HEK293 (cell line): ENCODE measurements at regions not wholly inside any gene's neighbourhood (a gene's known extent, or its start where the extent isn't known, plus 50 kb on each side); places are given as distances from the start of the nearest gene placed in this dataset.

ENCODE experiments used
- CTCF ChIA-PET: fragments of 350-600 bp; formaldehyde crosslinking; extraction: SDS; loops from one replicate; lab custom pipeline; 2021; ENCODE audit warnings: antibody characterized with exemption; lab: Yijun Ruan, JAX
- POLR2A ChIA-PET: fragments of 300-600 bp; formaldehyde crosslinking; extraction: SDS; loops from one replicate; lab custom pipeline; 2020; ENCODE audit warnings: antibody characterized with exemption, inconsistent platforms; lab: Yijun Ruan, JAX
- H3K27ac ChIP-seq: fragments of 200-500 bp; sonication (Bioruptor generic); 2 replicates; pipeline ENCODE4 v1.5.1; 2014; ENCODE audit warnings: low read depth, low read length, control low read depth, inconsistent platforms; ENCODE audit errors: extremely low read depth
- H3K36me3 ChIP-seq, 2 experiments: fragments of 200-500 bp in 1 of 2; sonication (Bioruptor generic) in 1 of 2; 1 replicate in 1 of 2; 2 replicates in 1 of 2; pipeline ENCODE4 v1.5.1; 2014 to 2017; ENCODE audit warnings: inconsistent platforms in 2 of 2, low read length in 2 of 2; ENCODE audit not compliant: control insufficient read depth in 2 of 2, insufficient read depth in 1 of 2
- H3K4me1 ChIP-seq: fragments of 200-500 bp; sonication (Bioruptor generic); 2 replicates; pipeline ENCODE4 v1.5.1; 2014; ENCODE audit warnings: mild to moderate bottlenecking, low read length, inconsistent platforms; ENCODE audit not compliant: control insufficient read depth, insufficient read depth
- H3K4me3 ChIP-seq: 2 replicates; pipeline ENCODE4 v1.5.1; 2011; ENCODE audit warnings: low read depth, mild to moderate bottlenecking, control low read depth, low read length, moderate library complexity
- H3K9me3 ChIP-seq: fragments of 200-500 bp; sonication (Bioruptor generic); 2 replicates; pipeline ENCODE4 v1.5.1; 2014; ENCODE audit warnings: low read depth, low read length, inconsistent platforms; ENCODE audit not compliant: control insufficient read depth, insufficient read depth
- ATF2 ChIP-seq: fragments of 450-650 bp; formaldehyde crosslinking; IDR thresholded peaks from 2 replicates; pipeline ENCODE4 v1.5.1; 2016; ENCODE audit warnings: missing biosample characterization, missing genetic modification characterization, low read depth
- BCL11A ChIP-seq: fragments of 450-650 bp; formaldehyde crosslinking; IDR thresholded peaks from 2 replicates; pipeline ENCODE4 v1.5.1; 2016; ENCODE audit warnings: low read depth, missing biosample characterization, missing genetic modification characterization
- GFI1B ChIP-seq: fragments of 450-650 bp; formaldehyde crosslinking; IDR thresholded peaks from 2 replicates; pipeline ENCODE4 v1.5.1; 2016; ENCODE audit warnings: missing biosample characterization, missing genetic modification characterization
- GLIS1 ChIP-seq: fragments of 450-650 bp; formaldehyde crosslinking; IDR thresholded peaks from 2 replicates; pipeline ENCODE4 v1.5.1; 2016; ENCODE audit warnings: missing biosample characterization, missing genetic modification characterization
- PRDM1 ChIP-seq: fragments of 450-650 bp; formaldehyde crosslinking; IDR thresholded peaks from 2 replicates; pipeline ENCODE4; 2016; ENCODE audit warnings: missing biosample characterization, missing genetic modification characterization
- SCRT2 ChIP-seq: fragments of 450-650 bp; formaldehyde crosslinking; IDR thresholded peaks from 2 replicates; pipeline ENCODE4 v1.5.1; 2016; ENCODE audit warnings: missing biosample characterization, missing genetic modification characterization
- SP7 ChIP-seq: fragments of 450-650 bp; formaldehyde crosslinking; IDR thresholded peaks from 2 replicates; pipeline ENCODE4 v1.5.1; 2016; ENCODE audit warnings: missing biosample characterization, missing genetic modification characterization
- ZBTB17 ChIP-seq: fragments of 450-650 bp; formaldehyde crosslinking; IDR thresholded peaks from 2 replicates; pipeline ENCODE4 v1.5.1; 2016; ENCODE audit warnings: missing biosample characterization, missing genetic modification characterization
- ZNF112 ChIP-seq: fragments of 450-650 bp; formaldehyde crosslinking; IDR thresholded peaks from 2 replicates; pipeline ENCODE4 v1.5.0; 2017; ENCODE audit warnings: missing biosample characterization, missing genetic modification characterization
- ZNF114 ChIP-seq: fragments of 450-650 bp; formaldehyde crosslinking; IDR thresholded peaks from 2 replicates; pipeline ENCODE4 v1.5.0; 2017; ENCODE audit warnings: missing biosample characterization, missing genetic modification characterization
- ZNF121 ChIP-seq: fragments of 450-650 bp; formaldehyde crosslinking; IDR thresholded peaks from 2 replicates; pipeline ENCODE4 v1.5.1; 2016; ENCODE audit warnings: missing biosample characterization, missing genetic modification characterization
- ZNF138 ChIP-seq: fragments of 450-650 bp; formaldehyde crosslinking; IDR thresholded peaks from 2 replicates; pipeline ENCODE4 v1.5.1; 2016; ENCODE audit warnings: missing biosample characterization, missing genetic modification characterization, borderline replicate concordance
- ZNF239 ChIP-seq: fragments of 450-650 bp; formaldehyde crosslinking; IDR thresholded peaks from 2 replicates; pipeline ENCODE4 v1.5.1; 2016; ENCODE audit warnings: missing biosample characterization, missing genetic modification characterization
- ZNF248 ChIP-seq: fragments of 450-650 bp; formaldehyde crosslinking; IDR thresholded peaks from 2 replicates; pipeline ENCODE4 v1.5.1; 2017; ENCODE audit warnings: missing biosample characterization, missing genetic modification characterization
- ZNF341 ChIP-seq: fragments of 450-650 bp; formaldehyde crosslinking; IDR thresholded peaks from 2 replicates; pipeline ENCODE4; 2016; ENCODE audit warnings: low read depth, missing biosample characterization, missing genetic modification characterization
- ZNF362 ChIP-seq: fragments of 450-650 bp; formaldehyde crosslinking; IDR thresholded peaks from 2 replicates; pipeline ENCODE4 v1.5.1; 2016; ENCODE audit warnings: missing biosample characterization, missing genetic modification characterization
- ZNF488 ChIP-seq: fragments of 450-650 bp; formaldehyde crosslinking; IDR thresholded peaks from 2 replicates; pipeline ENCODE4 v1.5.1; 2016; ENCODE audit warnings: missing biosample characterization, missing genetic modification characterization
- ZNF529 ChIP-seq: fragments of 450-650 bp; formaldehyde crosslinking; IDR thresholded peaks from 2 replicates; pipeline ENCODE4 v1.5.1; 2017; ENCODE audit warnings: missing genetic modification characterization, missing biosample characterization; ENCODE audit not compliant: insufficient replicate concordance
- ZNF544 ChIP-seq: fragments of 450-650 bp; formaldehyde crosslinking; IDR thresholded peaks from 2 replicates; pipeline ENCODE4 v1.5.0; 2017; ENCODE audit warnings: missing biosample characterization, missing genetic modification characterization
- ZNF596 ChIP-seq: fragments of 450-650 bp; IDR thresholded peaks from 2 replicates; pipeline ENCODE4 v1.5.0; 2018; ENCODE audit warnings: missing biosample characterization, mild to moderate bottlenecking, missing genetic modification characterization, moderate library complexity
- ZNF624 ChIP-seq: fragments of 450-650 bp; formaldehyde crosslinking; IDR thresholded peaks from 2 replicates; pipeline ENCODE4 v1.5.1; 2017; ENCODE audit warnings: missing biosample characterization, missing genetic modification characterization
- ZNF692 ChIP-seq: fragments of 450-650 bp; formaldehyde crosslinking; IDR thresholded peaks from 2 replicates; pipeline ENCODE4 v1.5.1; 2016; ENCODE audit warnings: missing biosample characterization, missing genetic modification characterization
- ZNF792 ChIP-seq: fragments of 450-650 bp; formaldehyde crosslinking; IDR thresholded peaks from 2 replicates; pipeline ENCODE4 v1.5.1; 2016; ENCODE audit warnings: missing biosample characterization, missing genetic modification characterization
- TF ChIP-seq, protein P1 (sequence below): fragments of 450-650 bp; formaldehyde crosslinking; IDR thresholded peaks from 2 replicates; pipeline ENCODE4 v1.5.1; 2016; ENCODE audit warnings: missing biosample characterization, missing genetic modification characterization, borderline replicate concordance
- TF ChIP-seq, protein P2 (sequence below): fragments of 450-650 bp; formaldehyde crosslinking; IDR thresholded peaks from 2 replicates; pipeline ENCODE4 v1.5.1; 2016; ENCODE audit warnings: missing biosample characterization, missing genetic modification characterization

DNA sequence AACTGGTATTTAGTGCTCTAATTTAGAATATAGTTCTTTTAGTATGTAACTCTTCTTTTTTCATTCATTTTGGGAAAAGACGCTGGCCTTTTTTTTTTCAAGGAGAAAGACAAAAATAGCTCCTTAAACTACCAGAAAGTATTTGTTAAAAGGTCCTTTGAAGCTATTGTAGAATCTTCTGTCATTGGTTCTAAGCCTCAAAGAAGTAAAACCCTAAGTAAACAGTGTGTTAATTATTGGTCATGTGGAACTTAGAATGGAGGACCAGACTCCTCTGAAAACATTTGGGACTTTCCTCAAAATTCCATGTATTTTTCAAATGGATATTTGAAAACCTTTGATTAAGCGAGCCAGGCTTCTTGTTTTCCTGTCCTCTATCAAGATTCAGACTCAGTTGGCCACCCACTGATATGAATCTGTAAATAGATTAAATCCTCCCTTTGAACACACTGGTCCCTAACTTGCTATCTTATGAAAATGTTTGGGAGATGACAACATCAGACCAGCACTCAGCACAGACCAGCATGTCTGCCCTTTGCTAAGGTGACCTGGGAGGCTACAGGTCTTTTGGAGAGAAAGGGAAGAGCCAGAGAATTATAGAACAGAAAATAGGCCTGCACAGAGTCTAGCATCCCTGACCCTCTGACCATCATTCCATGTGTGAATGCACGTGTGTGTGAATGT is 120.3 kb upstream of the GATA6 start:
- ChIA-PET POLR2A (no interaction called here), CTCF (interaction anchor here (0.9 to 1.1 kb wide), 2 partner anchors 60 to 94 kb away, joined by 3 to 4 read pairs; no protein-coding TSS in a partner anchor)
- H3K27ac ChIP-seq = no peak overlapping the region
- no peaks in the 10 kb centered on the region for H3K4me1 ChIP-seq
- no peaks in the 10 kb centered on the region for H3K36me3 ChIP-seq
- H3K9me3 ChIP-seq = no peaks in the 10 kb centered on the region
- H3K4me3 ChIP-seq = no peak overlapping the region
- no peak for TF ChIP-seq ZNF596
- TF ChIP-seq ZNF112 (tag by site-specific recombination) = no peak
- TF ChIP-seq GFI1B (tag by site-specific recombination) = no peak
- no peak for TF ChIP-seq ZNF121 (tag by site-specific recombination)
- TF ChIP-seq, protein P1, sequence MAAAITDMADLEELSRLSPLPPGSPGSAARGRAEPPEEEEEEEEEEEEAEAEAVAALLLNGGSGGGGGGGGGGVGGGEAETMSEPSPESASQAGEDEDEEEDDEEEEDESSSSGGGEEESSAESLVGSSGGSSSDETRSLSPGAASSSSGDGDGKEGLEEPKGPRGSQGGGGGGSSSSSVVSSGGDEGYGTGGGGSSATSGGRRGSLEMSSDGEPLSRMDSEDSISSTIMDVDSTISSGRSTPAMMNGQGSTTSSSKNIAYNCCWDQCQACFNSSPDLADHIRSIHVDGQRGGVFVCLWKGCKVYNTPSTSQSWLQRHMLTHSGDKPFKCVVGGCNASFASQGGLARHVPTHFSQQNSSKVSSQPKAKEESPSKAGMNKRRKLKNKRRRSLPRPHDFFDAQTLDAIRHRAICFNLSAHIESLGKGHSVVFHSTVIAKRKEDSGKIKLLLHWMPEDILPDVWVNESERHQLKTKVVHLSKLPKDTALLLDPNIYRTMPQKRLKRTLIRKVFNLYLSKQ (tag by site-specific recombination) = no peak
- TF ChIP-seq BCL11A (tag by site-specific recombination) = no peak
- TF ChIP-seq SP7 (tag by site-specific recombination) = no peak
- TF ChIP-seq ZNF341 (tag by site-specific recombination) = no peak
- TF ChIP-seq ZNF239 (tag by site-specific recombination) = no peak
- no peak for TF ChIP-seq ZNF792
- TF ChIP-seq SCRT2 (tag by site-specific recombination) = no peak
- TF ChIP-seq ZNF362 = no peak
- no peak for TF ChIP-seq ZBTB17 (tag by site-specific recombination)
- TF ChIP-seq ZNF114 (tag by site-specific recombination) = no peak
- TF ChIP-seq GLIS1 (tag by site-specific recombination) = no peak
- no peak for TF ChIP-seq ZNF488
- TF ChIP-seq ZNF544 (tag by site-specific recombination) = no peak
- no peak for TF ChIP-seq ZNF248
- no peak for TF ChIP-seq PRDM1 (tag by site-specific recombination)

DNA sequence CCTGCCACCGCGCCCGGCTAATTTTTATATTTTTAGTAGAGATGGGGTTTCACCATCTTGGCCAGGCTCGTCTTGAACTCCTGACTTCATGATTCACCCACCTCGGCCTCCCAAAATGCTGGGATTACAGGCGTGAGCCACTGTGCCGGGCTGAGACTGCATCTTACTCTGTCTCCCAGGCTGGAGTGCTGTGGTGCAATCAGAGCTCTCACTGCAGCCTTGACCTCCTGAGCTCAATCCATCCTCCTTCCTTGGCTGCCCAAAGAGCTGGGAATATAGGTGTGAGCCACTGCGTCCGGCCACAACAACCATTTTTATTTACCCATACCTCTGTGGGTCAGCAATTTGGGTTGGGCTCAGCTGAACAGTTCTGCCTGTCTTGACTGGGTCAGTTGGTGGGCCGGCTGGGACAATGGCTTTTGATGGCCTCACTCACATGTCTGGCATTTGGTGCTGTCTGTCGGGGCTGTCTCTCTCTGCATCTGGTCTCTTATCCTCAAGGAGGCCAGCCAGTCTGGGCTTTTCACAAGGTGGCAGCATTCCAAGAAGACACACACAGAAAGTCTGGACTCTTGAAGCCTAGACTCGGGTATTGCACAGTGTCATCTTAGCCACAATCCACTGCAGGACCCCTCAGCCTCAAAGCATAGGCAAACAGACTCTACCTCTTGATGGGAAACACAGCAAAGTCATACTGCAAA is 116.8 kb upstream of the GATA6 start:
- H3K9me3 ChIP-seq = no peaks in the 10 kb centered on the region
- no peaks in the 10 kb centered on the region for H3K36me3 ChIP-seq
- CTCF ChIA-PET = no interaction called here
- no peak overlapping the region for H3K27ac ChIP-seq
- POLR2A ChIA-PET = no interaction called here
- no peak overlapping the region for H3K4me3 ChIP-seq
- H3K4me1 ChIP-seq = no peaks in the 10 kb centered on the region
- TF ChIP-seq, protein P2, sequence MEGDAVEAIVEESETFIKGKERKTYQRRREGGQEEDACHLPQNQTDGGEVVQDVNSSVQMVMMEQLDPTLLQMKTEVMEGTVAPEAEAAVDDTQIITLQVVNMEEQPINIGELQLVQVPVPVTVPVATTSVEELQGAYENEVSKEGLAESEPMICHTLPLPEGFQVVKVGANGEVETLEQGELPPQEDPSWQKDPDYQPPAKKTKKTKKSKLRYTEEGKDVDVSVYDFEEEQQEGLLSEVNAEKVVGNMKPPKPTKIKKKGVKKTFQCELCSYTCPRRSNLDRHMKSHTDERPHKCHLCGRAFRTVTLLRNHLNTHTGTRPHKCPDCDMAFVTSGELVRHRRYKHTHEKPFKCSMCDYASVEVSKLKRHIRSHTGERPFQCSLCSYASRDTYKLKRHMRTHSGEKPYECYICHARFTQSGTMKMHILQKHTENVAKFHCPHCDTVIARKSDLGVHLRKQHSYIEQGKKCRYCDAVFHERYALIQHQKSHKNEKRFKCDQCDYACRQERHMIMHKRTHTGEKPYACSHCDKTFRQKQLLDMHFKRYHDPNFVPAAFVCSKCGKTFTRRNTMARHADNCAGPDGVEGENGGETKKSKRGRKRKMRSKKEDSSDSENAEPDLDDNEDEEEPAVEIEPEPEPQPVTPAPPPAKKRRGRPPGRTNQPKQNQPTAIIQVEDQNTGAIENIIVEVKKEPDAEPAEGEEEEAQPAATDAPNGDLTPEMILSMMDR (tag by site-specific recombination) = no peak
- TF ChIP-seq ATF2 (tag by site-specific recombination) (no peak), ZNF624 (tag by site-specific recombination) (no peak), ZNF138 (tag by site-specific recombination) (no peak), ZNF692 (tag by site-specific recombination) (no peak), ZNF529 (tag by site-specific recombination) (no peak)
